Glomerular endothelial cell (primary cell): ENCODE measurements at regions not wholly inside any gene's neighbourhood (a gene's known extent, or its start where the extent isn't known, plus 50 kb on each side); places are given as distances from the start of the nearest gene placed in this dataset.
"Not testable (repeated sequence)": the region's sequence is repeated elsewhere in the genome, so short reads cannot be mapped to it uniquely, and the experiment has no call there.

Source experiments
- DNase-seq: peaks from one replicate; pipeline ENCODE4 v3.0.0-alpha.2; 2011; ENCODE audit warnings: low read depth, low spot score; ENCODE audit errors: extremely low read depth

DNA sequence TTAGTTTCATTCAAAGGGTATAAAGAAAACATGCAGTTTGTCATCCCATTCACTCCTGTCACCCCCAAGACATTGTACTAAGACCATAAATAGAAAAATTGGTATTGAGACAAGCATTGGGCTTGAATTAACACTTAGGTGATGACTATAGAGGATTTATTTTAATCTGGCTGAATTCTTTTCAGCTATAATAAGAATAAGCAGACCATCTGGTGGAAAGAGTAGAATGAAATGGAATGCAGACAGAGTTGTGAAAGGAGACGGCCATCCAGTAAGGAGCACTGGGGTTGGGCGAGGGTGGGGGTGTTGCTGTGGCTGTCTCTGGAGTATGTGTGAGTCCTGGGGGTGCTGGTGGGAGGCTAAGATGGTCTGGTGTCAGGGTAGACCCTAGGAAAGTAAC is 125.0 kb upstream of the IVNS1ABP start:
- no peak for DNase-seq

DNA sequence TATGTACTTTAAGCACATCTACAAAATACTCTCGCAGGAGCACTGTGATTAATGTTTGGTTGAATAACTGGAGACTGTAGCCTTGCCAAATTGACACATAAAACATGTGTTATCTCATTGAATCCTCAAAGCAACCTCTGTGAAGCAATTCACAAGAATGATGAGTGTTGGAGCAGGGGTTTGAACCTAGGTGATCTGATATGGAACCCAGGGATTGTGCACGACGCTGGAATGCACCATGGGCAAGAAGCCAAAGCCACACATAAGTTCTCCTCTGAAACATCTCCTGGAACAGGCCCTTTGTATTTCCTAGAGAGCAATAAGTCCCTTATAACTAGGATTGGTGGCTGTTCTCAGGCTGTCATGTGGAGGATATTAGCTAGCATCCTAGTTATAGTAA is 124.6 kb upstream of the IVNS1ABP start:
- no peak for DNase-seq

DNA sequence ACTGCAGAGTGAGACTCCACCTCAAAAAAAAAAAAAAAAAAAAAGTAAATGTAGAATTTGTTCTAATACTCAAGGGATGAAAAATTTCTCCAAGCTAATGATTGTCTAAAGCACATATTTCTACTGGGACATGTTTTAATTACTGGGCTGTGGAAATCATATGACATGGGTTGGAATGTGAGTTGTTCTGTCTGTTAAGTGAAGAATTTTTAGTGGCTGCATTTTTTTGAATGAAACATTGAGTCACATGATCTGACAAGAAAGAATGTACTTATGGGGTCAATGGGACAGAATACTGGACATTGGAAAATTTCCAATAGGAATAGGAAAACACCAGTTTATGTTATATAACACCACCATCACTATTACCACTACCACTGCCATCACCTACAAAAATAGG is 123.8 kb upstream of the IVNS1ABP start:
- no peak for DNase-seq

DNA sequence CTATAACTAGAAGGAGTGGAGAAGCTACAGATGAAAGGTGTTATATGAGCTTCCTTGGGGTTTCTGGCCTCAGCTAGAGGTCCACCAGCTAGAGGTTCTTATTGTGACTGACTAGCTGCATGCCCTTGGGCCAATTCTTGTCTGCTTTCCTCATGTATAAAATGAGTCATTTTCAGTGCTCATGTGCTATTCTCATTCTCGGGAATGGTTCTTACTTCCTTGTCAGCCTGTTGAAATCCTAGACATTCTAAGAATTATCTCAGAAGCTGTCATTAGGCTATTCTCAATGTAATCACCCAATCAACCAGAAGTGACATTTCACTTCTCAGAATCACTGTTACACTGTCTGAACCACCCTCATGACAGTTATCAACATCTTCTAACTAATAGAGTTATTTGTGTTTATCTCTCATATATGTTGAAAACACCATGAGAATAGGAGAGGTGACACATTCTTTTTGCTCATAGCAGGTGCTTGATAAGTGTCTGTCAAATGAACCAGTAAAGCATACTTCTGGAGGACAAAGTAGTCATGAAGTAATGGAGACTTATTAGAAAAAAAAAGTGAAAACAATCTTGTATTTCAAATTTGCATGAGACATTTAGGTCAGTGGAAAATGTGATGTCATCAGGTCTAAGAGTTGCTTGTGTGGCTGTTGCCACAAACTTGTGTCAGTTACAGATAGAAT is 122.8 kb upstream of the IVNS1ABP start:
- peak; percentile 29 for DNase-seq

DNA sequence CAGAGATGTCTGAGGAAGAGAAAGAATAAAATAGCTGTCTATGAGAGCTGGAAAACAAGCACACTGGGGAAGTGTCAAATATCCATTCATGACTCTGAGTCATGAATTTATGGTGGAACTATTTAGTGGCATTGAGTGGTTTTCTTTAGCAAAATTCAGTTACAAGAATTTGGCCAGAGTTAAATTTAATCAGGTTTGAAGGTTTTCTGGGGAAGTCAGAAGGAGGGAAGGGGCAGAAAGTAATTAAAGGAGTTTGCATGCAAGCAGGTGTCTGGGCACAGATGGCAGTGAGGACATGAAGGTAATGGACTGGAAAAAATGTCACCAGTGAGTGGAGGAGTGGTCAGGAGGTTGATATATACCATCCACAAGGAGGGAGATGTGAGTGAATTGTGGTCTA is 121.9 kb upstream of the IVNS1ABP start:
- DNase-seq = no peak

DNA sequence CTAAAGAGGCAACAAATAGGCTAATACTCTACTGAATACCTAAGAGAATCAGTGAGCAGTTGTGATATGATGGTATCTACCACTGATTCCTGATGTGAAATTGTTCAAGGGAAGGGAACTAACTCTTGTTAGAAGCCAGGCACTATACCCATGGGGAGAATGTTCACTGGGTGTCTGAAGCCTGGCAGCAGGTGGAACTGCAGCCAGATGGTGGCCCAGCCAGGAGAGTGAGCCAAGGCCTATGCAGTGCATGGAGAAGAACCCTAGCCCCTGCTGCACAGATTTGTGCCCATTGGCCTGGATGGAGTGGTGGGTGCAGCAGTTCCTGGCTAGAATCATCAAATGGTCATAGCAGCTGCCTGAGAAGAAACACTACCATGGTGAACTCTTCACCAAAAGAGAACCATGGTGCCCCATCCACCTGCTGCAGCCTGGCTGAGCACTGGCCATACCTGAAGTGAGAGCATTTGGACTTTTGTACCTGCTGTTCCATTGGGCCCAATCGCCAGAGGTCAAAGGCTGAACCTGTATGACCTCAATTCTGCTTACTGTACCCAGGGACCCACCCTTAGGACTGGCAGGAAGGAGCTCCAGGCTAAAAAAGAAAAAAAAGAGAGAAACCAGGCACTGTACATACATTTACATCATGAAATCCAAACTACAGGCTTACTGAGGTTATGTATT is 118.8 kb upstream of the IVNS1ABP start:
- no peak for DNase-seq

DNA sequence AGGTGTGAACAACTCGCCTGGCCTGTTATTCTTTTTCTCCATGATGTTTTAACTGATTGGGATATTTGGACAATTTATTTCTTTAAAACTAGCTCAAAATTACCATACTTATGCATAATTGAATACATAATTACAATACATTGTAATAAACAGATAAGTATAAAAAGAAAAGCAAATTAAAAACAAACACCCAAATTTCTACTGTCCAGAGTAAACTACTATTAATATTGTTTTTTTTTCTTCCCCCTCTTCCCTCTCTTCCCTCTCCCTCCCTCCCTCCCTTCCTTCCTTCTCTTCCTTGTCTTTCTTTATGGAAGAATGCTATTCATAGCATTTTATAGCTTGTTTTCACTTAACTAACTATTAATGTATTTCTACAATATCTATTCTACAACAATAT is 117.7 kb upstream of the IVNS1ABP start:
- no peak for DNase-seq

DNA sequence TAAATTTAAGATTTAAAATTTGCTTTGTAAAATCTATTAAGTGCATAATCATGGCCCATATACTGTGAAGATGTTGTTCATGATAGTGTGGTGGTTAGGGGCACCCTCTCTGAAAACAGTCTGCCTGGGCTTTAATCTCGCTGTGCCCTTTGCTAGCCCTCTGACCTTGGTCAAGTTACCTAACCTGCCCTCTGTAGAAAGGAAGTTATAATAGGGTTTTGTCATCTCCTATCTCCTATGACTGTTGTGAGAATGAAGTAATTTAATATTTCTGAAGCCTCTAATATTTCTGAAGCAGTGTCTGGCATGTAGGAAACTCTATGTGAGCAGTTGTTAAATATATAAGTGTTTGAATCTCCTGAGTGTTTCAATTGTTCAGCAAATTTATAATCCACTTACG is 116.6 kb upstream of the IVNS1ABP start:
- no peak for DNase-seq

DNA sequence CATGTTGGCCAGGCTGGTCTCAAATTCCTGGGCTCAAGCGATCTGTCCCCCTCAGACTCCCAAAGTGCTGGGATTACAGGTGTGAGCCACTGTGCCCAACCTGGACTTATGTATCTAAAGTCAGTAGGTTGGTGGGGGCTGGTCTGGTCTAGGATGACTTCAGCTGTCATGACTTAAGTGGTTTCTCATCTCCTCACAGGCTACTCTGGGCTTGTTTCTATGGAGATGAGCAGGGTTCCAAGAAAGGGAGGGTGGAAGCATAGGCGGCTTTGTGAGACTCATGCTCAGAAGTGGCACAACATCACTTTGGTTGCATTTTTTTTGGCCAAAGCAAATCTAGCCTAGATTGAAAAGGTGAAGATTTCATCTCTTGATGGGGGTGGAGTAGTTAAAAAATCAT is 115.9 kb upstream of the IVNS1ABP start:
- DNase-seq = no peak

DNA sequence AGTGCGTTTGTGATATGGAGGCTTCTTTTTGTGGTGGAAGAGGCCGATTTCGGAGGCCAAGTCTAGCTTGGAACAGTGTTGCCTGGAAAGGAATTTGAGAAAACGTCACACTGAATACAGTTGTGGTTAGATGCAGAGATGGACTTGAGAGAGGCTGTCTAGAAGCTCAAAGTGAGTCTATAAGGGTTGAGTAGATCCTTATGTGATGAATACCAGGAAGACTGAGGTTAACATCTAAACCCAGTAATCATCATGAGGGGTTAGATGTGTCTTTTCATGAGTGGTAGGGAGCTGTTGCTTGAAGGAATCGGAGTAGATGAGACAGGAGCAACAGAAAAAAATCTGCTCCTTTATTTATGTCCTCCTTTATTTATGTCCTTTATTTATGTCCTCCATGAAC is 114.6 kb upstream of the IVNS1ABP start:
- no peak for DNase-seq

DNA sequence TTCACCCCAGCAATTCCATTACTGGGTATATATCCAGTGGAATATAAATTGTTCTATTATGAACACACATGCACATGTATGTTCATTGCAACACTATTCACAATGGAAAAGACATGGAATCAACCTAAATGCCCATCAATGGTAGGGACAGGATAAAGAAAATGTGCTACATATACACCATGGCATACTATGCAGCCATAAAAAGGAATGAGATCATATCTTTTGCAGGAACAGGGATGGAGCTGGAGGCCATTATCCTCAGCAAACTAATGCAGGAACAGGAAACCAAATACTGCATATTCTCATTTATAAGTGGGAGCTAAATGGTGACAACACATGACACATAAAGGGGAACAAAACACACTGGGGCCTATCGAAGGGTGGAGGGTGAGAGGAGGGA is 112.6 kb upstream of the IVNS1ABP start:
- DNase-seq = not testable (repeated sequence)

DNA sequence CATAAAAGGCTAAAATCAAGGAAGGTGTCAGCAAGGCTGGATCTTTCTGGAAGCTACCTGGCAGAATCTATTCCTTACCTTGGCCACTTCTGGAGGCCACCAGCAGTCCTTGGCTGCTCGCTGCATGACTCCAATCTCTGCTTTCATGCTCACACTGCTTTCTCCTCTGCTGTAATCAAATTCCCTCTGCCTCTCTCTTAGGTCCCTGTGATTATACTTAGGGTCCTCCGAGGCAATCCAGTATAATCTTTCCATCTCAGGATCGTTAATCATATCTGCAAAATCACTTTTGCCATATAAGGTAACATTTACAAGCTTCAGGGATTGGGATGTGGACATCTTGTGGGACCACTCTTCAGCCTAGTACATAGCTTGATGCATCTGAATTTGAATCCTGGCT is 110.7 kb upstream of the IVNS1ABP start:
- DNase-seq = no peak

DNA sequence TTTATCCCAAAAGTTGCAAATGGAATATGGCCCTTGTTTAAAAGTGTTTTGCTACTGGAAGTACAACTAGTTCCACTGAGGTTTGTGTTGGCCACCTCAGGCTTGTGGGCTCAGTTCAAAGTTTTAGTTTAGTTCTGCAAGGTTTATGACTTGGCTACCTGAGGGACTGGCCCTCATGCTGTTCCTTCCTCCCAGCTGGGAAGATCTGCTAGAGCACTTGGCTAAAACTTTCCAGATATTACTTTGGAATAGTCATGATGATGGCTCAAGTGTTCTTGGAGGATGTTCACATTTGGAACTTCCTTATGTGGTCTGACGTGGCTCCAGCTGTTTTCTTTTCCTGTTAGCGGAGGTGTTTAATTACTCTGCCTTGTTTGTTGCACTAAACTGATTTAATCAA is 110.2 kb upstream of the IVNS1ABP start:
- DNase-seq = peak; percentile 45

DNA sequence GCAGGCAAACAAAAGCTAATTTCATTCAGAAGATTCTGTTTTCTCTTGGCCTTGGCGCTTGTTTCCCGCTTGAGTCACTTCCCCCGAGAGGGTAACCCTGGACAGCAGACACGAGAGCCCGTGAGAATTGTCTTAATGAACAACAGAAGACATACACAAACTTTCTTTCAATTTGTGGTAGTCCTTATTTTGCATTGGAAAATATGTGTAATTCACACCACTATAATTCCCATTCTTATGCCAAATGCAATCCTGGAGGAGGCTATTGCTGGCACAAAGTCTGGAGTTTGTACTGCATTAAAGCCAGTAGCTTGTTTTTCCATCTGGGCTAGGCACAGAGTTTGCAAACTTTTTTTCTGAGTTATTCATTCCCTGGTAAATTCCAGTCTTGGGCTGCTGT is 109.8 kb upstream of the IVNS1ABP start:
- DNase-seq = peak; percentile 71

DNA sequence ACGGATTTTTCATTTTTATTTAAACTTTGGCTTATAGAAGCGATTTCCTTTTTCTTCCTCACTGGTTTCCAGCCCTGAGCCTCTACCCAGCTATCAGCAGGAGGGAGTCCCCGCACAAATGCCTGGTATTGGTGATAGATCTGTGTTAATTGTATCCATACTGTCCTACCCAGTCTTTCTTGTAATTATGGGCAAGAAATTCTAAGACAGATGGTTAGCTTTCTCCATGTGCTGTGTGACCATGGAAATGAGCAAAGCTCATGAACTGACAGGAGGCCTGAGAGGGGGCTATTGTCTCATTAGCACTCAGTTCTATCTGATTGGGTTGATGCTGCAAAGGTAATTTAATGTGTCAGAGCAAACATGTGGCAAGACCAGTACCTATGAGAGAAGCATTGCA is 108.1 kb upstream of the IVNS1ABP start:
- DNase-seq = no peak

DNA sequence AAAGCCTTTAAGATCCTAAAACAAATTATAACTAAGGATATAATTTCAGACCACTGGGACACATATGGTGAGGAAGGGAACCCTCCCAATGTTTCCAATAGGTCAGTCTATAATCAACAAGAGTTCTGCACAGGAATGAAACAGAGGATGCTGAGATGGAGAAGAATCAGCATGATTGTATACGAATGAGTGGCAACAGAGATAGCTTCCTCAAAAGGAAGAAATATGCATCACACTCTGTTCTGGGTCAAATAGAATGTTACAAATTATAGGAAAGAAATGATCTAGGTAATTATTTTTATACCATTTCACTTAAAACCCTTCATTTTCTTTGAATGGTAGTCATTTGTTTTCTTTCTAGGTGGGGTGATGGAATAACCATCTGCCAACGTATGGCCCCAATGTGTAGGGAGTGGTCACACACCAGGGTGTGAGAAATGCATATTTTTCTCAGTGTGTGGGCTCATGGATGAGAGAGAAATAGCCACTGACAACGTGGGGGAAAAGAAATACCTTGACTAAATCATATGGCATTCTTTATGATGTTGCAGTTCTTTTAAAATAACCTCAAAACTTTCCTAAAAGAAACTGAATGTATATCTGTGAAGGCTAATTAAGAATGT is 104.6 kb upstream of the IVNS1ABP start:
- DNase-seq = no peak

DNA sequence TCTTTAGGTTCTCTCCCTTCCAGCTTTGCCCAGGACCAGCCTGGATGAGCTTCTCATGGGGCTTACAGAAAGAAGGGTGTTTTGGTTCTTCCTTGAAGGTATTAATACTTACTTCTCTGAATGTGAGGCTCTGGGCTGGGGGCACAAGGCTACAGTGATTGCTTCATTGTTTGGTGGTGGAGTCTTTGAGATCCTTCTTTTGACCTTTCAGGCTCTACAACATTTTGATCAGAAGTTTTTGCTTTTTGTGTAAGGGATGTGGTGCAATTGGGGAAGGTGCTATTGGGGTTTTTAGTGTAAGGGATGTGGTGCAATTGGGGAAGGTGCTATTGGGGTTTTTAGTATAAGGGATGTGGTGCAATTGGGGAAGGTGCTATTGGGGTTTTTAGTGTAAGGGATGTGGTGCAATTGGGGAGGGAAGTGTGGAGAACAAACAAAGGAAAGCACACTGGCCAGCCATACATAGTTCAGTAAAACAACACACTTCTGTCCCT is 103.6 kb upstream of the IVNS1ABP start:
- DNase-seq = no peak

DNA sequence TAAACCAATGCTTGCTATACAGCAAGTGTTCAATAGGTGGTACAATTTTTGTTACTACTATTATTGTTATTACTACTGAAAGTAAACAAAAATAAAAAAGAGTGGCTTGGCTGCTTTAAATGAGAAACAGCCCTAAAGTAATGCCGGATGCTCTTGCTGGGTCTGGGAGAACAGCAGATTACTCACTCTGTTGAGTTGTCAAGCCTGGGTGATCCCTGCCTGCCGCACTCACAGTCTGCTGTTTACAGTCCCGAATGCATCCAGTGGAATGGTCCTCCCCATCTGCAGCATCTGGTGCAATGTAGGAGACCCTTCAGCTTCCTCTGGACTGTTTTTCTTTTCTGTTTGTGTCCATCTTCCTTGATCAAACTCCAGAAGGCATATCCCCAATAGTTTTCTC is 102.7 kb upstream of the IVNS1ABP start:
- DNase-seq = no peak

DNA sequence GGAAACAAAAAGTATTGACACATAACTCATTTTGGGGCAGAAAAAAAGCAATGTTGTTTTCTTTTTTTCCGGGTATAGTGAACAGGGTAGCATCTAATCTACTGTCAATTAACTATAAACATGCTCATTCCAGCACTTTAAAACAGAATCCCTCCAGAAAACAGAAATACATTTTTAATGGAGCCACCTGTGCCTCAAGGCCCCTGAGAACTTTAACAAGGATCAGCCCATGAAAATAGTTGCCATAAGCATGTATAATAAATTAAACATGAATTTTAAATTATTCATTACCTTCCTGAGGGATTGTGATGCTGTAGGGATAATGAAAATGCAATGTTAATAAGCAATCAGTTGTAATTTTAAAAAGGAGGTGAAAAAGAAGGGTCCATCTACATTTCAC is 101.4 kb upstream of the IVNS1ABP start:
- DNase-seq = no peak

DNA sequence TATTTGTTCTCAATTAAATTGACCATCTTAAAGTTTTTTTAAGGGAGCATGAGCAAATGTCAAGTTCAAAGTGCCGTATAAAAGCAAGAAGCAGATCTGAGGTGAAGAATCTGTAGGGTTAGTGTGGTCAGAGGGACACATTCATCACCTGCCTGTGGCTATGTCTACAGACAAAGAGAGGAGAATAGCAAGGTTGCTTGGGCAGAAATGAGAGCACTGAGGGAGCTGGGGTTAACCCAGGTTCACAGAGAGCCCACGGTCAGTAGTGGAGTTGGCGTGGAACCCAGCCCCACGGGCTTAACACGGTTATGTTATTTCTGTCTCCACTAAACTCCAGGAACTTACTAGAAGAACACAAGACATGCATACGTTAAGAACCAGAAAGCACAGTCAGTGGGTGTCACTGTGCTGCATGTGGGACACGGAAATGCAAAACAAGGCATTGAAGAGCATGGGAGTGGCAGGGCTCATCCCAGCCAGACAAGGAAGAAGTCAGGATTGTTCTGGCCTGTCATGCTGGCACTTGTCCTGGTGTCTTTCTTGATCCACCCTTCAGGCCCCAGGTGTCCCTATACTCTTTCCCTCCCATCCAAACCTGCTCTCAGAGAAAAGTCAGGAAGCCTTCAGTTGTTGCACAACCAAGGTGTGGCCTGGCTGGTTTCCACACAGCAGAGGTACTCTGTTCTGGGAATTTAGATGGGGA is 95.5 kb upstream of the IVNS1ABP start:
- DNase-seq = no peak

DNA sequence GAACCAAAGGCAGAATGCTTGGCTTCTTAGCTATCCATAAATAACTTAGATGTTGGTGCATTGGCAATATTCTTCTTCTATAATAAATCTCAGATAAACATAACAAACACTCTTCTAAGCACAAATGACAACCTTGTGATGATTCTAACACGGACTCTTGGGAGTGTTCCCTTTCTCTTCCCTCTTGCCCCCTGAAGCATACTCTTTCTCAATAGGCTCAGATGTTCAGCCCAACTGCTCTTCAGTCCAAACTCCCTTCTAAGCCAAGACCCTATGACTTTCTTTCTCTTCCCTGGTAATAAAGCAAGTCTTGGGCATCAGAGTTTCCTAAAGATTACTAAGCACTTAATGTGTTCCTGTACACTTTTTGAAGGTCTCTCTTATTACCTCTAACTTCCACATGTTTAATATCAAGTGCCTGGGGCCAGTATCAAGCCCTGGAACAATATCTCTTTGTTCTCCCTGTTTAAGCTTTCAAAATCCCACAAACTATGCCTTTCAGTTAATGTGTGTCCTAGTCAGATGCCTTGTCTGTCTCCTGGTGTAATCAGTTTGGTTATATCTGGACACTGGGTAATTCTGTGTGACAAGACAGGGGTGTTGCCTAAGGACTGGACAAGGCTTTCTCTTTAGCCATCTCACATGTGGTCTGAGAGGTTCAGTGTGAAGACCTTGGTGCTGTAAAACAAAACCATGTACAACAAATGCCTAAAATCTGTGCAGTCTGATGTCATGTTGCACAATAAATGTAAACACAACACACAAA is 92.9 kb upstream of the IVNS1ABP start:
- no peak for DNase-seq
